Loucy (cell line): ENCODE measurements at regions not wholly inside any gene's neighbourhood (a gene's known extent, or its start where the extent isn't known, plus 50 kb on each side); places are given as distances from the start of the nearest gene placed in this dataset.

Experiments used
- H2AFZ ChIP-seq: fragments of 200-600 bp; sonication (generic); 2 replicates; pipeline ENCODE4 v1.6.0; 2016; ENCODE audit warnings: antibody characterized with exemption, mild to moderate bottlenecking, low read length, moderate library complexity
- H3F3A ChIP-seq: fragments of 200-600 bp; 2 replicates; pipeline ENCODE4 v1.6.0; 2016; ENCODE audit warnings: antibody characterized with exemption, low read depth, mild to moderate bottlenecking
- H3K27me3 ChIP-seq: fragments of 200-600 bp; sonication (generic); 2 replicates; pipeline ENCODE4 v1.6.1; 2014; ENCODE audit warnings: low read length, mild to moderate bottlenecking; ENCODE audit not compliant: insufficient read depth, poor library complexity, severe bottlenecking
- H3K36me3 ChIP-seq: fragments of 200-600 bp; sonication (generic); 2 replicates; pipeline ENCODE4 v1.6.1; 2016; ENCODE audit warnings: low read length; ENCODE audit not compliant: insufficient read depth
- H3K4me1 ChIP-seq: fragments of 200-600 bp; sonication (generic); 2 replicates; pipeline ENCODE4 v1.5.1; 2014; ENCODE audit warnings: low read length, mild to moderate bottlenecking; ENCODE audit not compliant: insufficient read depth, poor library complexity, severe bottlenecking
- H3K4me2 ChIP-seq: fragments of 200-600 bp; sonication (generic); 2 replicates; pipeline ENCODE4 v1.6.0; 2014; ENCODE audit warnings: antibody characterized with exemption, low read length, low read depth, mild to moderate bottlenecking; ENCODE audit not compliant: poor library complexity, severe bottlenecking
- H3K4me3 ChIP-seq: fragments of 200-600 bp; sonication (generic); 2 replicates; pipeline ENCODE4 v1.5.1; 2014; ENCODE audit warnings: low read length, mild to moderate bottlenecking, mixed read lengths; ENCODE audit not compliant: poor library complexity, severe bottlenecking
- H3K79me2 ChIP-seq: fragments of 200-600 bp; sonication (generic); 2 replicates; pipeline ENCODE4 v1.6.1; 2014; ENCODE audit warnings: low read length; ENCODE audit not compliant: insufficient read depth
- H3K9ac ChIP-seq: fragments of 200-600 bp; sonication (generic); 2 replicates; pipeline ENCODE4 v1.6.0; 2014; ENCODE audit warnings: mild to moderate bottlenecking, low read depth, low read length, moderate library complexity; ENCODE audit not compliant: poor library complexity, severe bottlenecking
- H3K9me2 ChIP-seq: fragments of 200-600 bp; sonication (generic); replicated peaks from 2 replicates; pipeline ENCODE4 v1.6.1; 2016; ENCODE audit warnings: low read depth, low read length, mixed read lengths
- H3K9me3 ChIP-seq: fragments of 200-600 bp; sonication (generic); 2 replicates; pipeline ENCODE4 v1.6.1; 2014; ENCODE audit warnings: mild to moderate bottlenecking, antibody characterized with exemption, low read length, low read depth; ENCODE audit not compliant: insufficient read depth
- H4K20me1 ChIP-seq: fragments of 200-600 bp; sonication (generic); 2 replicates; pipeline ENCODE4 v1.6.0; 2014; ENCODE audit warnings: antibody characterized with exemption, low read length, mild to moderate bottlenecking; ENCODE audit not compliant: insufficient read depth, poor library complexity, severe bottlenecking
- EZH2phosphoT487 ChIP-seq: fragments of 200-600 bp; IDR thresholded peaks from 2 replicates; pipeline ENCODE4 v1.6.1; 2018; ENCODE audit warnings: antibody characterized with exemption, mild to moderate bottlenecking, moderate library complexity, borderline replicate concordance
- TF ChIP-seq, protein P1 (sequence below): fragments of 200-600 bp; sonication (generic); conservative IDR thresholded peaks from 2 replicates; pipeline ENCODE4 v1.5.1; 2014; ENCODE audit warnings: mild to moderate bottlenecking, antibody characterized with exemption, low read length

- Histone ChIP-seq H2AFZ (no peak overlapping the region), H3K4me1 (no peaks in the 10 kb centered on the region), H3K79me2 (no peaks in the 10 kb centered on the region), H4K20me1 (no peaks in the 10 kb centered on the region), H3K27me3 (no peaks in the 10 kb centered on the region), H3K9me2 (no peaks in the 10 kb centered on the region), H3K9me3 (no peaks in the 10 kb centered on the region; the same call in 1 of the 2 replicates), H3K36me3 (no peaks in the 10 kb centered on the region), H3K4me3 (no peak overlapping the region), H3K4me2 (no peak overlapping the region), H3F3A (no peaks in the 10 kb centered on the region), H3K9ac (no peak overlapping the region)
- TF ChIP-seq, protein P1, sequence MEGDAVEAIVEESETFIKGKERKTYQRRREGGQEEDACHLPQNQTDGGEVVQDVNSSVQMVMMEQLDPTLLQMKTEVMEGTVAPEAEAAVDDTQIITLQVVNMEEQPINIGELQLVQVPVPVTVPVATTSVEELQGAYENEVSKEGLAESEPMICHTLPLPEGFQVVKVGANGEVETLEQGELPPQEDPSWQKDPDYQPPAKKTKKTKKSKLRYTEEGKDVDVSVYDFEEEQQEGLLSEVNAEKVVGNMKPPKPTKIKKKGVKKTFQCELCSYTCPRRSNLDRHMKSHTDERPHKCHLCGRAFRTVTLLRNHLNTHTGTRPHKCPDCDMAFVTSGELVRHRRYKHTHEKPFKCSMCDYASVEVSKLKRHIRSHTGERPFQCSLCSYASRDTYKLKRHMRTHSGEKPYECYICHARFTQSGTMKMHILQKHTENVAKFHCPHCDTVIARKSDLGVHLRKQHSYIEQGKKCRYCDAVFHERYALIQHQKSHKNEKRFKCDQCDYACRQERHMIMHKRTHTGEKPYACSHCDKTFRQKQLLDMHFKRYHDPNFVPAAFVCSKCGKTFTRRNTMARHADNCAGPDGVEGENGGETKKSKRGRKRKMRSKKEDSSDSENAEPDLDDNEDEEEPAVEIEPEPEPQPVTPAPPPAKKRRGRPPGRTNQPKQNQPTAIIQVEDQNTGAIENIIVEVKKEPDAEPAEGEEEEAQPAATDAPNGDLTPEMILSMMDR: no peak
- no peak for TF ChIP-seq EZH2phosphoT487
Measured at GRCh38 chr6:159577564-159577963, 115.5 kb downstream of the SOD2 start.

DNA sequence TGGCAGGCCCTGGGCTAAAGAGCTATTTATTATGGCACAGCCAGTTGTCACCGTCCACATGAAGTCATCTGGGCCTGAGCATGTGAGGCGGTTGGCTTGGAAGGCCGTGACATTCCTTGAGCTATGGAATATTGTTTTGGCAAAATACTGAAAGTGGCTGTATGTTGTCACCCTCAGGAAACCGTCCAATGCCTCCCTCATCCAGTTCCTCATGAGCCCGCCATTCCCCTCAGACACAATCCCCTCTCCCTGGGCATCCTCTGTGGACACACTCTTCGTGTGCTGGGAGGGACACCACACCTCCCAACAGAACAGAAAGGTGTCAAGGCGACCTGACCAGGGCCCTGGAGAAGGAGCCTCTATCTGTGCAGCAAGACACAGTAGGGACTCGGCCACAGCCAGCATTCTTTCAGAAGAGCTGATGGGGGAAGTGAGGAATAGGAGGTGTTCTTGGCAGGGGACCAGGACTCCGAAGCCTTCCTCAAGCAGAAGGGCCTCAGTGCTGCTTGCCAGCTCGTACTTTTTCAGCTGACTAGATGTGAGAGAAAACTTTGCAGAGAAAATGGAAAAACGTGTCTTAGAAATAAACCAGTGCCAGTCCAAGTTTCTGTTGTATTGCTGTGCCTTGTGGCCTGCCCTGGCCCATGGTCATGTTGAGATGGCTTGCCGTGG lies 120.5 kb downstream of the SOD2 start:
- H3F3A ChIP-seq: no peaks in the 10 kb centered on the region
- no peaks in the 10 kb centered on the region for H3K27me3 ChIP-seq
- H3K9ac ChIP-seq: no peak overlapping the region
- H3K9me2 ChIP-seq: no peaks in the 10 kb centered on the region
- peaks cover 10% of the 10 kb centered on the region; the same call in 1 of the 2 replicates for H3K9me3 ChIP-seq
- no peaks in the 10 kb centered on the region for H3K36me3 ChIP-seq
- H3K4me2 ChIP-seq: no peak overlapping the region
- no peaks in the 10 kb centered on the region for H4K20me1 ChIP-seq
- no peaks in the 10 kb centered on the region for H3K79me2 ChIP-seq
- H3K4me1 ChIP-seq: no peaks in the 10 kb centered on the region
- TF ChIP-seq, protein P1: no peak
- no peak overlapping the region for H2AFZ ChIP-seq
- H3K4me3 ChIP-seq: no peak overlapping the region

DNA sequence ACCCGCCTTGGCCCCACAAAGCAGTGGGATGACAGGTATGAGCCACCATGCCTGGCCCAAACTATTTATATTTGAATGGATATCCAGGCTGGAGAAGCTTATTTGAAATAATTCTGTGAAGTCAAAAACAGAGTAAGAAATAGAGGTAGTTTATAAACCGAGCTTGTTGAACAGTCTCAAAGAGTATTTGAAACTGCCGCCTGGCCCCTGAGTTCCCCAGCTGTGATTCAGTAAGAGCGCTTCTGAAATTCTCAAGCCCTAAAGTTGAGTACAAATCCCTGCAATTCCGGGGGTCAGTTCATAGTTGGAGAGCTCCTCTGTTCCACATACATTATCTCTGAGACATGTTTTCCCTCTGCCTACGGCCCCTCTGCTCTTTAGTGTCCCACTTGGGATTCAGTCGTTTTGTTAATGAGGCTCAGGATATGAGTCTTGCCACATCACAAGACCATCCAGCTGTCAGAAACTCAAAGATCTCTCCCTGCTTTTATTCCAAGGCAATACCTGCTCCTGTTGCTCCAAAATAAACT lies 127.8 kb downstream of the SOD2 start:
- Histone ChIP-seq H2AFZ (no peak overlapping the region), H3K27me3 (no peaks in the 10 kb centered on the region), H3K4me1 (no peaks in the 10 kb centered on the region), H4K20me1 (no peaks in the 10 kb centered on the region), H3F3A (no peaks in the 10 kb centered on the region), H3K9me3 (peaks cover 10% of the 10 kb centered on the region; the same call in 1 of the 2 replicates), H3K79me2 (no peaks in the 10 kb centered on the region), H3K9ac (no peak overlapping the region), H3K36me3 (no peaks in the 10 kb centered on the region), H3K9me2 (no peaks in the 10 kb centered on the region), H3K4me3 (no peak overlapping the region), H3K4me2 (no peak overlapping the region)
- no peak for TF ChIP-seq EZH2phosphoT487
- TF ChIP-seq, protein P1: no peak
